GM18520 (cell line): ENCODE measurements at regions not wholly inside any gene's neighbourhood (a gene's known extent, or its start where the extent isn't known, plus 50 kb on each side); places are given as distances from the start of the nearest gene placed in this dataset.

Experiments used
- ATAC-seq: cut with Tn5 transposase; IDR thresholded peaks from one replicate; pipeline ENCODE4 v1.9.1; 2021; ENCODE audit not compliant: unreplicated experiment

- ATAC-seq, result no peak
These were observed 271.6 kb upstream of the RTL1 start for GRCh38 chr14:101174980-101175606.

GRCh38 chr14:101175731-101176534 lies 272.4 kb upstream of the RTL1 start:
- no peak for ATAC-seq

- ATAC-seq, result no peak
These were observed 273.1 kb upstream of the RTL1 start for GRCh38 chr14:101176535-101177205.

GRCh38 chr14:101177301-101177971 lies 273.9 kb upstream of the RTL1 start:
- no peak for ATAC-seq

- no peak for ATAC-seq
These were observed 274.9 kb upstream of the RTL1 start for GRCh38 chr14:101178184-101179072.

GRCh38 chr14:101179691-101180211 lies 276.2 kb upstream of the RTL1 start:
- no peak for ATAC-seq

GRCh38 chr14:101181446-101182313 lies 278.2 kb upstream of the RTL1 start:
- no peak for ATAC-seq

GRCh38 chr14:101182476-101182875 lies 279.0 kb upstream of the RTL1 start:
- no peak for ATAC-seq

GRCh38 chr14:101183376-101184103 lies 280.0 kb upstream of the RTL1 start:
- ATAC-seq, result no peak

- no peak for ATAC-seq
These were observed 280.6 kb upstream of the RTL1 start for GRCh38 chr14:101184104-101184455.

GRCh38 chr14:101184572-101184971 lies 281.1 kb upstream of the RTL1 start:
- ATAC-seq, result no peak

- no peak for ATAC-seq
These were observed 281.7 kb upstream of the RTL1 start for GRCh38 chr14:101185073-101185835.

- ATAC-seq, result no peak
These were observed 282.4 kb upstream of the RTL1 start for GRCh38 chr14:101185946-101186345.

- no peak for ATAC-seq
These were observed 283.0 kb upstream of the RTL1 start for GRCh38 chr14:101186544-101186943.

GRCh38 chr14:101186992-101187815 lies 283.7 kb upstream of the RTL1 start:
- ATAC-seq, result no peak

- ATAC-seq, result no peak
These were observed 284.5 kb upstream of the RTL1 start for GRCh38 chr14:101187816-101188570.

GRCh38 chr14:101188571-101188915 lies 285.0 kb upstream of the RTL1 start:
- no peak for ATAC-seq
